RCC 7860 (cell line): ENCODE measurements at regions not wholly inside any gene's neighbourhood (a gene's known extent, or its start where the extent isn't known, plus 50 kb on each side); places are given as distances from the start of the nearest gene placed in this dataset.
"Not testable (repeated sequence)": the region's sequence is repeated elsewhere in the genome, so short reads cannot be mapped to it uniquely, and the experiment has no call there.

Experiments
- DNase-seq: peaks from one replicate; pipeline ENCODE4 v3.0.0-alpha.2; 2015; ENCODE audit warnings: low spot score
- FAIRE-seq: peaks from 2 replicates; lab custom pipeline; 2012; peaks lifted over from hg19 to GRCh38; lab: Jason Lieb, UNC

DNA sequence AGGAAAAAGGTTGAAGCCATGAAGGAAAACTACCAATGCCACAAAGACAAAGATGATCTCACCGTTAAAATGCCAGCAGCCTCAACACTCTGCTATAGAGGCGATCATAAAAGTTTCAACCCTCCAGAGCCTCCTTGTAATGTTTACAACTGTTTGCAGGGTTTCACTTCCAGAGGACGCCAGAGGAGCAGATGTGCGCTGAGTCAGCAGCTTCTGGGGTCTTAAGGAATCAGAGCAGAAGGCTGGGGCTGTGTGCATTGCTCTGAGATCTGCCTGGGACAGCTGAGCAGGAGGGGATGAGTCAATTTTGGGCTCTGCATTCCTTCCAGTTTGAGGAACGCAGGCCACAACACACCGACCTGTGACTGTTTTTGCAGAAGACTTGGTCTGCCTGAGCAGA, 98.3 kb downstream of the TMEM130 start:
- DNase-seq (no peak), FAIRE-seq (no peak)

DNA sequence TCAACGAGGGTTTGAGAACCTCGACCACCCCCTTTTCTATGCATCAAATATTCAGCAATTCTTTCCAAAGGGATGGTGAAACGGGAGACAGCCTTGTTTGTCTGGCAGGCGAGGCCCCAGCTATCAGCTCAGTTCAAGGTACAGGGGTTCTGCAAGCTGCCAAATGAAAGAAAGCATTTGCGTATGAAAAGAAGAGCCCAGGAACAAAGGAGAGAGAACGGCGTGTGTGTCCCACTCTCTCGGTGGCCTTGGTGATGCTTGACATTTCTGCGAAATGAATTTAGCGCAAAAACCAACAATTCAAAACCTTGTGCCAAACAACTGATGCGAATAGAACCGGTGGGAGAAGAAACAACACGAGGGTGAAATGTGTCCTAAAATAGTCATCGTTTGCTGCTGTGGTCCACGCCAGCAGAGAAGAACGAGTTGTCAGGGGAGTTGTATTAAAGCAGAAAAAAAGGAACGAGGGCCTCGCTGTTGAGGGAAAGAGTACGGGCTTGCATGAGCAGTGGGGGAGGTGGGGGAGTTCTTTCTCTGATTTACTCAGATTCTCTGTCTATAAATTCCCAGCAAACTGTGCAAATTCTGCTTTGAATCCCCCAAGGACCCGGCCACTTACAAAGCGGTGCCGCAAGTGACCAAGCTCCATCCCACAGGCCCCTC, 97.7 kb downstream of the TMEM130 start:
- no peak for DNase-seq
- no peak for FAIRE-seq

DNA sequence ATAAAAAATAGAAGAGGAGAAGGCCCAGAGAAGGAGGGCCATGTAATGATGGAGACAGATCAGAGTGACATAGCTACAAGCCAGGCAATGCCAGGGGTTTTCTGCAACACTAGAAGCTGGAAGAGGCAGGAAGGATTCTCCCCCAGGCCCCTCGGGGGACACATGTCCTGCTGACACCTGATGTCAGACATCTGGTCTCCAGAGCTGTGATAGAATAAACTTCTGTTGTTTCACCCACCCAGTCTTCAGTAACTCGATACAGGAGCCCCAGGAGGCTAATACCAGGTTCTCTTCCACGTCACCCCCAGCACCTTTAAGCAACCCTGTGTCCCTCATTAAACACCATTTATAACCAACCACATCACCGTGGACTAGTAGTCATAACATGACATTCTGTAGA, 94.9 kb downstream of the TMEM130 start:
- no peak for FAIRE-seq
- DNase-seq, result no peak

DNA sequence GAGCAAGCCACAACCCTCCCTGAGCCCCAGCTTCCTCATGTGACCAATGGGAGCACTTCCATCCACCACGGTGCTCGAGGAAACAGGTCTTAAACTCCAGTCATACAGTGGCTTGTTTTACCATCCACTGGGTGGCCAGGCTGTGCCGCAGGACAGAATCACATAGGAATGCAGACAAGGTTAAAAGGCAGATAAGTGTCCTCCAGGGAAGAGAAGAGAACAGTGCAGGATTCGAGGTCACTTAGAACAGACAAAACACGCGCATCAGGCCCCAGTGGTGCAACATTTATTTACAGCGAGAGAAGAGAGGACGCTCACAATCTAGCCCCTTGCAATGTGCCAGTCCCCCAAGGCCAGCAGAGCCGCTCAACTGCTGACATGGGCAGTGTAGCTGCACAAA, 92.8 kb downstream of the TMEM130 start:
- FAIRE-seq, result no peak
- no peak for DNase-seq

DNA sequence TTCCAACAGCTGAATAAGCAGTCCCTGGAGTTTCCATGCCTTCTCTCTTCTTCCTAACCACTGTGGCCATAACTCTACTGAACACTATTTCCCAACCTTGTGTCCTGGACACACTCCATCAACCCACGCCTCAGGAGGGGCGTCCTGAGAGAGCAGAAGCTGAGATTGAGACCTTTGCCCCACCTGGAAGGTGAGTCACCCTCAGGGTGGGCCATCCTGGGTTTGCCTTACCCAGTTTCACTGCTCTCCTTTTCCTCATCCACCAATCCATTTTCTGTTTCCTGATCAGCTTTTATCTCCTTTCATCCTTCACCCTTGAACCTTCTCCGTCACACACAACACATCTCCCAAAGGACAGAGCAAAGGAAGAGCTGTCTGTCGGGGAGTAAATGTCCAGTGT, 91.4 kb downstream of the TMEM130 start:
- DNase-seq (no peak), FAIRE-seq (no peak)

DNA sequence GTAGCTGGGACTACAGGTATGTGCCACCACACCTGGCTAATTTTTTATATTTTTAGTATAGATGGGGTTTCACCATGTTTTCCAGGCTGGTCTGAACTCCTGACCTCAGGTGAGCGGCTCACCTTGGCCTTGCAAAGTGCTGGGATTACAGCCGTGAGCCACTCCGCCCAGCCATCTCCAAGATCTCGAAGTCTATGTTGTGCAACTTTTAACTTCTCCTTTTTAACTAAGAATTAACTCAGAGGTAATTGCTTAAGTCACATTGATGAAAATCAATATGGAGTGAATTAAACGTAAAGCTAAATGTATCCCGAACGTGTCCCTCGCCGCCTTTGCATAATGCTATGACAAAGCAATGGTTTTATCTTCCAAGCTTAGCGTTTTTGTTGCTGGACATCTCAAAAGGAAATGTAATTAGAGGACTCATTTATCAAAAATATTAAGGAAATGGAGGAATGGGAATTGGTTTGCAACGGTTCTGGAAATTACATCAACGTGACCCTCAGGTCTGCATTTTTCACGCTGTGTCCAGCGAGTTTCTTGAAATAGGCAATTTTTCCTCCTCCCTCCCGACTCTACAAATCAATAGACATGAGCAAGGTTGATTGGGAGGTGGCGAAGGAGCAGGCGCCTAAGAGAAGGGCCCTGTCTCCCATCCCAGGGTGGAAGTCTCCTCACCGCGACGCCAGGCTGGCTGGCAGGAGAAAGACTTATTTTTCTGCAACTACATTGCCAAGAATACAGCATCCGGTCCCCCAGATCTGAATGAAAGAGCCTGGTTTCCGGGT, 89.8 kb downstream of the TMEM130 start:
- DNase-seq (no peak), FAIRE-seq (no peak)

DNA sequence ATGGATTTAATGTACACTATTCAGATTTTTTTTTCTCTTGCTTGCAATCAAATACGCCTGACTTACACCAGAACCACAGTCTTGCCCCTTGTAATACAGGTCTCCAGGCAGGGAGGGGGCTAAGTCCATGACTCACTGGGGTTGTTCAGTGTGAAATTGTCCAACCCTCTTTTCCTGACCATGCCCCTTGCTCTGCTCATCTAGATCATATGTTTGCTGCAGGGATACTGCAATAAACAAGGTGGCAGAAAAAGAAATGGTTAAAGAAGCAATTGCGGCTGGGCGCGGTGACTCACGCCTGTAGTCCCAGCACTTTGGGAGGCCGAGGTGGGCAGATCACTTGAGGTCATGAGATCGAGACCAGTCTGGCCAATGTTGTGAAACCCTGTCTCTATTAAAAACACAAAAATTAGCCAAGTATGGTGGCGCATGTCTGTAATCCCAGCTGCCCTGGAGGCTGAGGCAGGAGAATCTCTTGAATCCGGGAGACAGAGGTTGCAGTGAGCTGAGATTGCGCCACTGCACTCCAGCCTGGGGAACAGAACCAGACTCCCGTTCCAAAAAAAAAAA, 85.5 kb downstream of the TMEM130 start:
- DNase-seq, result no peak
- FAIRE-seq, result no peak

DNA sequence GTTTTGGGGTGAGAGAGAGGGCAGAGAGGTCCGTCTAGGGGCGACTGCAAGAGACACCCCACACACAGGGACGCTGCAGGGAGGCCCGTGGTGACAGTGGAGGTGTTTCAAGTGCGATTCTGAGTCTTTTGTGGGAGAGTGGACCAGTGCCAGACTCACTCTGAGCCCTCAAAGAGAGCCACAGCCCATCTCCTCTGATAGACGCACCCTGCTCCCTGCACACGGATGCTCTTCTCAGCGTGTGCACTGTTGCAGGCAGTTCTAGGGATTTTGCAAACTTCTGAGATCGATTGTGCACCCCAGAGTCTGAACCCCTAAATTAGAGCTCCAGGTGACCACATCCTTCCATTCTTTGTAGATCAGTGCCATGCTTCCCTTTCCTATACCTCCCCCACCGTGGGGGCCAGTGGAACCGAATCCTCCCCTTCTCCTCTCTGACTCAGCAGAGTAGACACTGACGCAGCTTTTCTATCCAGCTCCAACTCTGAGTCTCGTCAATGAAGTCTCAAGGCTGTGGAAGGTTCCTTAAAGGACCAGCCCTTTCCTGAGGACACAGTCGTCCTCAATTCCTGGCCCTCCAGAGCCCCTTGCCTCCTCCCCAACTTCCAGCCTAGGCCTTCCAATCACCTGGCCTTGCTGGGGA, 83.8 kb downstream of the TMEM130 start:
- FAIRE-seq (no peak), DNase-seq (no peak)

DNA sequence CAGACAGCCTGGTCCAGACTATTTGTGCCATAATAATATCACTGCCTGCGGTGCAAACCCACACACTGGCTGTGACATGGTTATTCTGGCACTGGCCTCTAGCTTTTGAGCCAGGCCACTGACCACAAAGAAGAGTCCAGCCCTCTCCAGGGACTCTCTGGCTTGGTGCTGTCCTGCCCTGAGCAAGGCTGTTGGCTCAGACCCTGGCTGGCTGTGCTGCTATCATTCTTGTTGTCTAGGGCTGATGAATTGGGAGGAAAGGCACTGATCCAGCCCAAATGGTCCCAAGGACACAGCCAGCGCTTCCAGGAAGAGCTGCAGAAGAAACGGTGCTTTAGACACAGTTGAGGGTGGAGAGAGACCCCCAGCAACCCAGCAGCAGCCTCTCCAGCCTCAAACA, 80.8 kb downstream of the TMEM130 start:
- no peak for DNase-seq

DNA sequence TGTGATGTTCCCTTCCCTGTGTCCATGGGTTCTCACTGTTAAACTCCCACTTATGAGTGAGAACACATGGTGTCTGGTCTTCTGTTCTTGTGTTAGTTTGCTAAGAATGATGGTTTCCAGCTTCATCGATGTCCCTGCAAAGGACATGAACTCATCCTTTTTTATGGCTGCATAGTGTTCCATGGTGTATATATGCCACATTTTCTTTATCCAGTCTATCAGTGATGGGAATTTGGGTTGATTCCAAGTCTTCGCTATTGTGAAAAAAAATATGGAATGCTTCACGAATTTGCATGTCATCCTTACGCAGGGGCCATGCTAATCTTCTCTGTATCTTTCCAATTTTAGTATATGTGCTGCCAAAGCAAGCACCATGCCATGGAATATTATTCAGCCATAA, 75.4 kb downstream of the TMEM130 start:
- FAIRE-seq, DNase-seq: not testable (repeated sequence)

More for the DNA sequence above, 80.8 kb downstream of the TMEM130 start:
- no peak for FAIRE-seq

DNA sequence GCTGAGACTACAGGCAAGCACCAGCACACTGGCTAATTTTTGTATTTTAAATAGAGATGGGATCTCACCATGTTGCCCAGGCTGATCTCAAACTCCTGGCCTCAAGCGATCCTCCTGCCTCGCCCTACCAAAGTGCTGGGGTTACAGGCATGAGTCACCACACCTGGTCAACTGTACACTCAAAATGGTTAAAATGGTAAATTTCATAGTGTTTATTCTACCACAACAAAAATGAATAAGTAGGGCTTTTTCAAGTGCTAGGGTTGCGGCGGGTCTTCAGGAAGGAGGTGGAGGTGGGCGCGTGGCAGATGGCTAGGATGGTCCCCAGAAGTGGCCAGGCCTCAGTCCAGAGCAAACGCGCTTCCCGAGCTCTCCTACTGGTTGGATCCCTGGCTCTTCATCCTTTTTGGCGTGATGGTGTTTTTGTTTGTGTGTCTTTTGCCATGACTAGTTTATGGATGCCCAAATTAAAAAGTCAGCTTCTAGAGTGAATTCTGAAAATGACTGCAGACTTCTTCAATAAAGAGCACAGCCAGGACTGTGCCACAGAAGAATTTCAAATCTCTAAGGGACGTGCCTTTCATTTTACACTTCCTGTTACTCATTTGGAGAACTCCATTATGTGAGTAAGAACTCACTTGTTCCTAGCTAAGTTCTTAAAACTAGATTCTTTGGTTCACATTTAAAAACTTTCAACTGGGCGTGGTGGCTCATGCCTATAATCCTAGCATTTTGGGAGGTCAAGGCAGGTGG, 73.9 kb downstream of the TMEM130 start:
- FAIRE-seq (no peak), DNase-seq (no peak)
